ENCODE measurements at regions not wholly inside any gene's neighbourhood (a gene's known extent, or its start where the extent isn't known, plus 50 kb on each side); places are given as distances from the start of the nearest gene placed in this dataset.

GRCh38 chr13:40292108-40292507 lies 374.3 kb downstream of the FOXO1 start:
- no peaks in the 10 kb centered on the region for H3K27me3 Mint-ChIP-seq
- H3K4me3 Mint-ChIP-seq: no peak overlapping the region
- H3K4me1 Mint-ChIP-seq (ENCODE audit: low read depth): no peaks in the 10 kb centered on the region
- Histone ChIP-seq H3K9me3 (ENCODE audit: control insufficient read depth in 1 of 2, insufficient read depth in 1 of 2, low read length in 2 of 2) (peaks cover 5 to 13% of the 10 kb centered on the region in 2 experiments), H3K4me1 (ENCODE audit: insufficient read depth, low read length) (no peaks in the 10 kb centered on the region), H3K27ac (ENCODE audit: low read depth in 1 of 2, low read length in 2 of 2) (no peak overlapping the region), H3K27me3 (ENCODE audit: control insufficient read depth in 1 of 2, insufficient read depth in 2 of 2, low read length in 2 of 2) (no peaks in the 10 kb centered on the region), H3K4me3 (ENCODE audit: low read length) (no peak overlapping the region), H3K36me3 (ENCODE audit: insufficient read depth, low read length) (no peaks in the 10 kb centered on the region)
- peaks cover 5% of the 10 kb centered on the region for H3K9me3 Mint-ChIP-seq
- H3K27ac Mint-ChIP-seq: no peak overlapping the region
- TF ChIP-seq CTCF (IDR thresholded peaks at IDR 0.05): no peak
- DNase-seq (no peak), ATAC-seq (ENCODE audit: poor library complexity) (no peak)
- H3K36me3 Mint-ChIP-seq (ENCODE audit: low read depth): no peaks in the 10 kb centered on the region
- CTCF ChIA-PET: no interaction called here
- intact Hi-C loops (cut with DNase I, micrococcal nuclease): no loop called here
- POLR2A ChIA-PET: interaction anchor here (2.5 kb wide), 1 partner anchor 105 kb away, joined by 6 read pairs; no protein-coding TSS in a partner anchor

GRCh38 chr13:40292536-40292935 lies 373.9 kb downstream of the FOXO1 start:
- Mint-ChIP-seq H3K36me3 (ENCODE audit: low read depth) (no peaks in the 10 kb centered on the region), H3K27me3 (no peaks in the 10 kb centered on the region), H3K27ac (no peak overlapping the region), H3K9me3 (peaks cover 5% of the 10 kb centered on the region), H3K4me1 (ENCODE audit: low read depth) (no peaks in the 10 kb centered on the region), H3K4me3 (no peak overlapping the region)
- CTCF ChIA-PET: no interaction called here
- POLR2A ChIA-PET: interaction anchor here (0.6 to 2.5 kb wide), 2 partner anchors 13 to 105 kb away, joined by 3 to 6 read pairs; no protein-coding TSS in a partner anchor
- Histone ChIP-seq H3K27me3 (ENCODE audit: control insufficient read depth in 1 of 2, insufficient read depth in 2 of 2, low read length in 2 of 2) (no peaks in the 10 kb centered on the region), H3K4me1 (ENCODE audit: insufficient read depth, low read length) (no peaks in the 10 kb centered on the region), H3K4me3 (ENCODE audit: low read length) (no peak overlapping the region), H3K27ac (ENCODE audit: low read depth in 1 of 2, low read length in 2 of 2) (no peak overlapping the region), H3K36me3 (ENCODE audit: insufficient read depth, low read length) (no peaks in the 10 kb centered on the region), H3K9me3 (ENCODE audit: control insufficient read depth in 1 of 2, insufficient read depth in 1 of 2, low read length in 2 of 2) (peaks cover 5 to 13% of the 10 kb centered on the region in 2 experiments)
- ATAC-seq (ENCODE audit: poor library complexity): no peak
- intact Hi-C loops (cut with DNase I, micrococcal nuclease): no loop called here
- TF ChIP-seq CTCF (IDR thresholded peaks at IDR 0.05): no peak
- DNase-seq: no peak

GRCh38 chr13:40302351-40302750 lies 364.1 kb downstream of the FOXO1 start:
- intact Hi-C loops (cut with DNase I, micrococcal nuclease): no loop called here
- Mint-ChIP-seq H3K27ac (no peak overlapping the region), H3K4me3 (no peak overlapping the region), H3K4me1 (ENCODE audit: low read depth) (peaks cover 8% of the 10 kb centered on the region), H3K36me3 (ENCODE audit: low read depth) (peaks cover 4% of the 10 kb centered on the region), H3K9me3 (peaks cover 16% of the 10 kb centered on the region), H3K27me3 (no peaks in the 10 kb centered on the region)
- H3K4me1 ChIP-seq (ENCODE audit: insufficient read depth, low read length): no peaks in the 10 kb centered on the region
- H3K9me3 ChIP-seq (ENCODE audit: control insufficient read depth in 1 of 2, insufficient read depth in 1 of 2, low read length in 2 of 2): peaks cover 4 to 9% of the 10 kb centered on the region in 2 experiments
- H3K4me3 ChIP-seq (ENCODE audit: low read length): no peak overlapping the region
- DNase-seq (no peak), ATAC-seq (ENCODE audit: poor library complexity) (no peak)
- no peak overlapping the region for H3K27ac ChIP-seq (ENCODE audit: low read depth in 1 of 2, low read length in 2 of 2)
- CTCF ChIA-PET: no interaction called here
- no peaks in the 10 kb centered on the region for H3K36me3 ChIP-seq (ENCODE audit: insufficient read depth, low read length)
- POLR2A ChIA-PET: no interaction called here
- H3K27me3 ChIP-seq (ENCODE audit: control insufficient read depth in 1 of 2, insufficient read depth in 2 of 2, low read length in 2 of 2): no peaks in the 10 kb centered on the region
- TF ChIP-seq CTCF (IDR thresholded peaks at IDR 0.05): no peak
